Calu3 (cell line): ENCODE measurements at regions not wholly inside any gene's neighbourhood (a gene's known extent, or its start where the extent isn't known, plus 50 kb on each side); places are given as distances from the start of the nearest gene placed in this dataset.

Experiments
- BruUV-seq: library from RNA; stranded (reverse); fragments of 400-500 nt; replicated peaks from 2 replicates; lab custom pipeline; 2021; lab: Mats Ljungman, UMichigan
- CTCF ChIA-PET: fragments of 300-600 bp; sonication (Branson Sonifier 250); formaldehyde crosslinking; loops from one replicate; lab custom pipeline; 2022; ENCODE audit warnings: antibody characterized with exemption; lab: Charles Lee
- DNase-seq: peaks from one replicate; pipeline ENCODE4 v3.0.0; 2022
- H3K27ac Mint-ChIP-seq: one replicate; pipeline ENCODE4 v1.8.0; 2022; ENCODE audit warnings: mixed read lengths; ENCODE audit not compliant: unreplicated experiment
- H3K27me3 Mint-ChIP-seq: one replicate; pipeline ENCODE4 v1.8.0; 2022; ENCODE audit warnings: mixed read lengths; ENCODE audit not compliant: unreplicated experiment
- H3K36me3 Mint-ChIP-seq: one replicate; pipeline ENCODE4 v1.8.0; 2022; ENCODE audit warnings: mild to moderate bottlenecking, moderate library complexity, mixed read lengths; ENCODE audit not compliant: insufficient read depth, unreplicated experiment
- H3K4me1 Mint-ChIP-seq: one replicate; pipeline ENCODE4 v1.8.0; 2022; ENCODE audit warnings: mild to moderate bottlenecking, low read depth, mixed read lengths; ENCODE audit not compliant: unreplicated experiment
- H3K4me3 Mint-ChIP-seq: one replicate; pipeline ENCODE4 v1.8.0; 2022; ENCODE audit warnings: mild to moderate bottlenecking, low read depth, moderate library complexity, mixed read lengths; ENCODE audit not compliant: unreplicated experiment
- H3K9me3 Mint-ChIP-seq: one replicate; pipeline ENCODE4 v1.8.0; 2022; ENCODE audit warnings: low read depth, mixed read lengths; ENCODE audit not compliant: unreplicated experiment
- intact Hi-C: fragments of 100-400 bp; cut with micrococcal nuclease; formaldehyde crosslinking; loops from one replicate; pipeline ENCODE4 v1.10.0; 2022; ENCODE audit not compliant: unreplicated experiment
- TF ChIP-seq, protein P1 (sequence below): fragments of 200-600 bp; IDR thresholded peaks from one replicate; pipeline ENCODE4 v1.8.0; 2022; ENCODE audit warnings: antibody characterized with exemption; ENCODE audit not compliant: unreplicated experiment

GRCh38 chr4:165748321-165748720 lies 124.7 kb upstream of the TLL1 start:
- Mint-ChIP-seq H3K9me3 (peaks cover 3% of the 10 kb centered on the region), H3K36me3 (no peaks in the 10 kb centered on the region), H3K27me3 (no peaks in the 10 kb centered on the region), H3K27ac (no peak overlapping the region), H3K4me3 (no peak overlapping the region), H3K4me1 (peaks cover 9% of the 10 kb centered on the region)
- DNase-seq, result no peak
- no TSS peak for BruUV-seq
- CTCF ChIA-PET, result no interaction called here
- TF ChIP-seq, protein P1, sequence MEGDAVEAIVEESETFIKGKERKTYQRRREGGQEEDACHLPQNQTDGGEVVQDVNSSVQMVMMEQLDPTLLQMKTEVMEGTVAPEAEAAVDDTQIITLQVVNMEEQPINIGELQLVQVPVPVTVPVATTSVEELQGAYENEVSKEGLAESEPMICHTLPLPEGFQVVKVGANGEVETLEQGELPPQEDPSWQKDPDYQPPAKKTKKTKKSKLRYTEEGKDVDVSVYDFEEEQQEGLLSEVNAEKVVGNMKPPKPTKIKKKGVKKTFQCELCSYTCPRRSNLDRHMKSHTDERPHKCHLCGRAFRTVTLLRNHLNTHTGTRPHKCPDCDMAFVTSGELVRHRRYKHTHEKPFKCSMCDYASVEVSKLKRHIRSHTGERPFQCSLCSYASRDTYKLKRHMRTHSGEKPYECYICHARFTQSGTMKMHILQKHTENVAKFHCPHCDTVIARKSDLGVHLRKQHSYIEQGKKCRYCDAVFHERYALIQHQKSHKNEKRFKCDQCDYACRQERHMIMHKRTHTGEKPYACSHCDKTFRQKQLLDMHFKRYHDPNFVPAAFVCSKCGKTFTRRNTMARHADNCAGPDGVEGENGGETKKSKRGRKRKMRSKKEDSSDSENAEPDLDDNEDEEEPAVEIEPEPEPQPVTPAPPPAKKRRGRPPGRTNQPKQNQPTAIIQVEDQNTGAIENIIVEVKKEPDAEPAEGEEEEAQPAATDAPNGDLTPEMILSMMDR, result no peak
- intact Hi-C loops, result no loop called here

GRCh38 chr4:165751882-165752281 lies 121.2 kb upstream of the TLL1 start:
- Mint-ChIP-seq H3K4me3 (no peak overlapping the region), H3K9me3 (peaks cover 3% of the 10 kb centered on the region), H3K36me3 (no peaks in the 10 kb centered on the region), H3K27ac (no peak overlapping the region), H3K27me3 (no peaks in the 10 kb centered on the region), H3K4me1 (peaks cover 9% of the 10 kb centered on the region)
- no TSS peak for BruUV-seq
- CTCF ChIA-PET, result no interaction called here
- TF ChIP-seq, protein P1, result no peak
- intact Hi-C loops, result no loop called here
- DNase-seq, result no peak

DNA sequence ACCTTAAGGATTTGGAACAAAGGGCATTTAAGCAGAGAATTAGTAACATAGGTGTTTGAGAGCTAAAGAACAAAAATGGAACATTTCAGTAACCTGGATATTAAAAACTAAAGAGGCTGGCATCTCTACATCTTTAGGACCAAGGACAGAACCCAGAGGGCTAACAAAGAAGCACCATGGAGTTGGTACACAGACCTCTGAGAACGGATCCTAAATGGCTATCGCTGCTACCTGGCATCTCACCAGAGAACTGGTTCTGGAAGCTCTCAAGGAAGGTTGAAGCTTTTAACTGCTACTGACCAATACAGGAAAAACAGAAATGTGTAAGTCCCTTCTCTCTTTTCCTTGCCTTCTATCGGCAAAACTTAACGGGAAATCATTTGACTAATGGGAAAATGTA lies 118.4 kb upstream of the TLL1 start:
- TF ChIP-seq, protein P1, result no peak
- CTCF ChIA-PET, result no interaction called here
- no peak overlapping the region for H3K27ac Mint-ChIP-seq
- H3K9me3 Mint-ChIP-seq, result peaks cover 3% of the 10 kb centered on the region
- no TSS peak for BruUV-seq
- peaks cover 9% of the 10 kb centered on the region for H3K4me1 Mint-ChIP-seq
- intact Hi-C loops, result no loop called here
- no peaks in the 10 kb centered on the region for H3K36me3 Mint-ChIP-seq
- no peaks in the 10 kb centered on the region for H3K27me3 Mint-ChIP-seq
- H3K4me3 Mint-ChIP-seq, result no peak overlapping the region
- DNase-seq, result no peak

- intact Hi-C loops, result no loop called here
- no peak overlapping the region for H3K27ac Mint-ChIP-seq
- H3K4me1 Mint-ChIP-seq, result no peaks in the 10 kb centered on the region
- DNase-seq, result no peak
- H3K36me3 Mint-ChIP-seq, result no peaks in the 10 kb centered on the region
- no TSS peak for BruUV-seq
- CTCF ChIA-PET, result no interaction called here
- TF ChIP-seq, protein P1, result no peak
- H3K9me3 Mint-ChIP-seq, result no peaks in the 10 kb centered on the region
- no peak overlapping the region for H3K4me3 Mint-ChIP-seq
- no peaks in the 10 kb centered on the region for H3K27me3 Mint-ChIP-seq
Observed at GRCh38 chr4:165756836-165757235, 116.2 kb upstream of the TLL1 start.

DNA sequence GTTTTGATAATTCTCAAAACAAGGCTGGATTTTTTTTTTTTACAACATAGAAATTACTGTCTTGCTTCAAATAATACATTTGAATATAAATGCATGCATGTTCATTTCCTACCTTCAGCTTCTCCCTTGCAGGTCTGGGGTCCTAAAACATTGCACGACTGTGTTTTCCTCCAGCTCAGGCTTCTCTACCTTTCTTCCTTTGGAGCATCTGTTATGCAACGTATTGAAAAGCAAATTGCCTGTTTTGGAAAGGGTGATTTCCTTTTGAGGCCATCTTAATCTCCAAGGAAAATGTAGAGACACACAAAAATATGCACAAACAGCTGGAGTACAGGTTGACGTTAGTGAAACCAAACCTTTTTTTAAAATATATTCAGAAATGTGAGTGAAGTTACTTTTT lies 115.6 kb upstream of the TLL1 start:
- DNase-seq, result no peak
- H3K27ac Mint-ChIP-seq, result no peak overlapping the region
- no peaks in the 10 kb centered on the region for H3K4me1 Mint-ChIP-seq
- no peak overlapping the region for H3K4me3 Mint-ChIP-seq
- CTCF ChIA-PET, result no interaction called here
- no TSS peak for BruUV-seq
- H3K36me3 Mint-ChIP-seq, result no peaks in the 10 kb centered on the region
- H3K27me3 Mint-ChIP-seq, result no peaks in the 10 kb centered on the region
- no peaks in the 10 kb centered on the region for H3K9me3 Mint-ChIP-seq
- TF ChIP-seq, protein P1, result no peak
- intact Hi-C loops, result no loop called here
